ENCODE measurements at regions not wholly inside any gene's neighbourhood (a gene's known extent, or its start where the extent isn't known, plus 50 kb on each side); places are given as distances from the start of the nearest gene placed in this dataset.

DNA sequence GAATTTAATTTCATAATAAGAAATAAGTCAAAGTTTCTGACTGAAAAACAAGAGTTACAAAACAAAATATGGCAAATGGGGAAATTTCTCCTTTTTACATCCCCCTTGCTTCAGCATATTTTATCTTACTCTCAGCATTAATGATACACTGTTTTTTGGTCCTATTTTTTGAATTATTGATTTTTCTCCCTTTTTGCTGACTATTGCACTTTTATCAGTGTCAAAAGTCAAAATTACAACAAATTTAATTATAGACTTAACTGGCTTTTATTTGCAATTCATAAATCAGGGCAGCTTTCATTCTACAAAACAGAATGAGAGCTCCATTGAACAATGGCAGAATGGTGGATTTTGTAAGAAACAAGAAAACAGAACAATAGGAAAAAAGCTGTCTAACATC is 901.9 kb downstream of the FAT4 start:
- no peak overlapping the region for H3K4me3 ChIP-seq (ENCODE audit: control insufficient read depth, low read depth, low read length)
- DNase-seq (ENCODE audit: low read depth): no peak
- no peak for TF ChIP-seq CTCF (conservative IDR thresholded peaks at IDR 0.05; ENCODE audit: control insufficient read depth, insufficient read depth, low read depth, low read length)

- H3K4me3 ChIP-seq (ENCODE audit: control insufficient read depth, low read depth, low read length): no peak overlapping the region
- no peak for DNase-seq (ENCODE audit: low read depth)
- TF ChIP-seq CTCF (conservative IDR thresholded peaks at IDR 0.05; ENCODE audit: control insufficient read depth, insufficient read depth, low read depth, low read length): no peak
Observed at GRCh38 chr4:126221282-126221681, 906.5 kb downstream of the FAT4 start.

DNA sequence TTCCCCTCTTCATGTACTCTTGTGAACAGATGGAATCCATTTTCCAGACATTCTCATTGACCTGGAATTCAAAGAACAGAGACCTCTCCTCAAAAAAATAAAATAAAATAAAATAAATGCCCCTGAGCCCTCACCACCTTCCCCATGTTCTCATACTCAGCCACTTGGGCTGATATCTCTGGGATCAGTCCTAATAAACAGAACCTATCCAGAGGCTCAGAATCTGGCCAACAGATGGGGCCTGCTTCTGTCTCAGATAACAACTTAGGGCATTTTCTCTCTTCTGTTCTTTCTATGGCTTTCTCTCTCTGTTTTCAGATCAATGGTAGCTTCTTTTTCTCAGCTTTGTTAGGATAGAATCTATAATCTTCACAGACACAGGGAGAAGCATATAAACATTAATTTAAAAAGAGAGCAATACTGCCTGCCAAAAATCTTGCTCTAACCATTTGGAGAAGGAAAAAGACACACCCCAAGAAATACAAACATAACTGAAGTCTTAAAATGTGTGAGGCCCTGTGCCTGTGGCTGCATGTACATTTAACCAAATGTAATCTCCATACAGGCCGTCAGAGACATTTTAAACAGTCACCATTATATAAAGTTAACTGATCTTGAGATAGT is 907.1 kb downstream of the FAT4 start:
- H3K4me3 ChIP-seq (ENCODE audit: control insufficient read depth, low read depth, low read length): no peak overlapping the region
- TF ChIP-seq CTCF (conservative IDR thresholded peaks at IDR 0.05; ENCODE audit: control insufficient read depth, insufficient read depth, low read depth, low read length): no peak
- DNase-seq (ENCODE audit: low read depth): no peak

DNA sequence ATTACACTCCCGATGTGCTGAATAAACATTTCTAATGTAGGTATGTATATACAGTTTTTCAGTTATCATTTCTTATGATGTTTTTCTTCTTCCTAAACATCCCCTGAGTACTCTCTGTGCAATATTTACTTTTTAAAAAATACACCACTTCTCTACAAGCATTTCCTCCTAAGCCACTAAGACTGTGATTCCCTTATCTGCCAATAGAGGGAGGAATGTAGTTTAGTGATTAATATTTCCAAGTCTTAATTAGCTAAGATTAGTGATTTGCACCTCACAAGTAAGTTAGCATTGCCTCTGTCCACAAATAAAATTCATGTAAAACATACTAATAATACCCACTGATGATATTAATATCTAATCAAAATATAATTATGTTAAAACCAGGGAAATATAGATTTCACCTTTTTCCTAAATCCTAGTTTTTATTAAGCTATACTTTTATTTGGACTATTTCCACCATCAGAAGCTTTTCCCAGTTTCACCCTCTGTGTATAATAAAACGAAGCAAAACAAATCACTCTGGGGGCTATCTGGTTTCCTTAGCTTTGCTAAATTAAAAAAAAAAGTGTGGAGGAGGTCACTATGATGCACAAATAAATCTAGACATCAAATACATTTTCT is 909.1 kb downstream of the FAT4 start:
- no peak overlapping the region for H3K4me3 ChIP-seq (ENCODE audit: control insufficient read depth, low read depth, low read length)
- TF ChIP-seq CTCF (conservative IDR thresholded peaks at IDR 0.05; ENCODE audit: control insufficient read depth, insufficient read depth, low read depth, low read length): peak; percentile 82
- peak; percentile 41 for DNase-seq (ENCODE audit: low read depth)

- no peak for DNase-seq (ENCODE audit: low read depth)
Observed at GRCh38 chr4:126227428-126227827, 912.7 kb downstream of the FAT4 start.

GRCh38 chr4:126230269-126230668 is 915.5 kb downstream of the FAT4 start:
- DNase-seq (ENCODE audit: low read depth): no peak
- H3K4me3 ChIP-seq (ENCODE audit: control insufficient read depth, low read depth, low read length): no peak overlapping the region
- no peak for TF ChIP-seq CTCF (conservative IDR thresholded peaks at IDR 0.05; ENCODE audit: control insufficient read depth, insufficient read depth, low read depth, low read length)

More at GRCh38 chr4:126227428-126227827, 912.7 kb downstream of the FAT4 start:
- H3K4me3 ChIP-seq (ENCODE audit: control insufficient read depth, low read depth, low read length): no peak overlapping the region
- TF ChIP-seq CTCF (conservative IDR thresholded peaks at IDR 0.05; ENCODE audit: control insufficient read depth, insufficient read depth, low read depth, low read length): no peak
